ENCODE measurements at regions not wholly inside any gene's neighbourhood (a gene's known extent, or its start where the extent isn't known, plus 50 kb on each side); places are given as distances from the start of the nearest gene placed in this dataset.
"Not testable (repeated sequence)": the region's sequence is repeated elsewhere in the genome, so short reads cannot be mapped to it uniquely, and the experiment has no call there.

GRCh38 chr21:36609654-36610053 is 89.3 kb upstream of the SIM2 start:
- TF ChIP-seq, protein P1, sequence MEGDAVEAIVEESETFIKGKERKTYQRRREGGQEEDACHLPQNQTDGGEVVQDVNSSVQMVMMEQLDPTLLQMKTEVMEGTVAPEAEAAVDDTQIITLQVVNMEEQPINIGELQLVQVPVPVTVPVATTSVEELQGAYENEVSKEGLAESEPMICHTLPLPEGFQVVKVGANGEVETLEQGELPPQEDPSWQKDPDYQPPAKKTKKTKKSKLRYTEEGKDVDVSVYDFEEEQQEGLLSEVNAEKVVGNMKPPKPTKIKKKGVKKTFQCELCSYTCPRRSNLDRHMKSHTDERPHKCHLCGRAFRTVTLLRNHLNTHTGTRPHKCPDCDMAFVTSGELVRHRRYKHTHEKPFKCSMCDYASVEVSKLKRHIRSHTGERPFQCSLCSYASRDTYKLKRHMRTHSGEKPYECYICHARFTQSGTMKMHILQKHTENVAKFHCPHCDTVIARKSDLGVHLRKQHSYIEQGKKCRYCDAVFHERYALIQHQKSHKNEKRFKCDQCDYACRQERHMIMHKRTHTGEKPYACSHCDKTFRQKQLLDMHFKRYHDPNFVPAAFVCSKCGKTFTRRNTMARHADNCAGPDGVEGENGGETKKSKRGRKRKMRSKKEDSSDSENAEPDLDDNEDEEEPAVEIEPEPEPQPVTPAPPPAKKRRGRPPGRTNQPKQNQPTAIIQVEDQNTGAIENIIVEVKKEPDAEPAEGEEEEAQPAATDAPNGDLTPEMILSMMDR (IDR thresholded peaks at IDR 0.05; ENCODE audit: low read depth, low read length), result no peak

DNA sequence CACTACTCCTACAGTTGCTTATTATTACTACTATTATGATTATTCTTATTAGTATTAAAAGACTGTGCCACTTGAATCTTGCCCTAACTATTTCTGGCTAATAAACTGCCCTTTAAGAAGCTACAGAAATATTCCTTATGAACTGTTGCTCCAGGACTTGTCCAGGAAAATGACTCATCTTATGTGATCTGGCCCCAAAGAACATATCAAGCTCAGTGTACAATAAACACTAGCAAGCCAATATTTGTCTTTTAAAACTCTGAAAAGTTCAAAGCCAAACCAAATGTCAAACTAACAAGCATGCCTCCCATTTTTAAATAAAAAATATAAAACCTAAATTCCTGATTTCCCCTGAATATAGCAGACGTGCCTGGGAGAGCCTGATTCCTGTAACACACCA is 88.7 kb upstream of the SIM2 start:
- peak; percentile 23 to 45 for DNase-seq (ENCODE audit: low read depth in 2 of 2)
- TF ChIP-seq, protein P1 (IDR thresholded peaks at IDR 0.05; ENCODE audit: low read depth, low read length), result no peak
- H3K4me3 ChIP-seq (replicated peaks in 1 of 2; ENCODE audit: low read depth in 2 of 2, low read length in 2 of 2), result no peak overlapping the region

More at GRCh38 chr21:36609654-36610053, 89.3 kb upstream of the SIM2 start:
- no peak for DNase-seq (ENCODE audit: low read depth in 2 of 2)
- H3K4me3 ChIP-seq (replicated peaks in 1 of 2; ENCODE audit: low read depth in 2 of 2, low read length in 2 of 2), result no peak overlapping the region

DNA sequence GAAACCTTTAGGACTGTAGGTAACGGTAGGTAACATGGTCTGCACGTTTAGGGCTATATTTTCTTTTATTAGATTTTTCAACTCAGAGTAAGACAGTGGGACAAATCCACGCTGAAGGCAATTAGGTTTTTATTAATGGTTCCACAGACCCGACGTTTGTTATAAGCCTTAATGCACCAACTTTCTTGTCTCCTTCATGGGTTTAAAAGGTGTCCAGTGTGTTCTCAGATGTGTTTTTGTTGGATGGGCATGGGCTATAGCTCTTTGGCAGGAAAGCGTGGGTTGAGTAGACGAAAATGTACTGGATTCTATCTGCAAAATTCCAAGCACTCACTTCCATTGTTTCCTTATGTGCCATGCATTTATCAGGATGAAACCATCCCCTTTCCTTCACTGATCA is 88.0 kb upstream of the SIM2 start:
- TF ChIP-seq, protein P1 (IDR thresholded peaks at IDR 0.05; ENCODE audit: low read depth, low read length), result no peak
- DNase-seq (ENCODE audit: low read depth in 2 of 2), result no peak
- no peak overlapping the region for H3K4me3 ChIP-seq (replicated peaks in 1 of 2; ENCODE audit: low read depth in 2 of 2, low read length in 2 of 2)

GRCh38 chr21:36611379-36611778 is 87.5 kb upstream of the SIM2 start:
- no peak for DNase-seq (ENCODE audit: low read depth in 2 of 2)
- TF ChIP-seq, protein P1 (IDR thresholded peaks at IDR 0.05; ENCODE audit: low read depth, low read length), result no peak
- H3K4me3 ChIP-seq (replicated peaks in 1 of 2; ENCODE audit: low read depth in 2 of 2, low read length in 2 of 2), result no peak overlapping the region

DNA sequence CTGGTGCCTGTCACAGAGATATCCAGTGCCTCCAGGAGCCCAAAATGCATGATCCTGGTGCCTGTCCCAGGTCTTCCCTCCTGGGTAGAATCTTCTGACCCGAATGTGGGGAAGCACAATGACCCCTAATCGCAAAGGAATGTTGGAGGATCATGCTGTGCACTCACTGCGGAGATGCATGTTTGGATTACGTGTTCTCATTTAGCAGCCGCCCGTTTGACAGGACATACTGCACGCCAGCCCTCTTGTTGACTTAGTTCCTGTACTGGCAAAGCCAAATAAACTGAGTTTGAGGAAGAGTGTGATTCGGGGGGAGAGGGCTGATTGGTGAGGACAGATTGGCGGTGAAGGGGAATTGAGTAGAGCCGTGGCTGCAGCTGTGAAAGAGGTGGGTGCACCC is 85.9 kb upstream of the SIM2 start:
- TF ChIP-seq, protein P1 (IDR thresholded peaks at IDR 0.05; ENCODE audit: low read depth, low read length), result no peak
- no peak for DNase-seq (ENCODE audit: low read depth in 2 of 2)
- H3K4me3 ChIP-seq (replicated peaks in 1 of 2; ENCODE audit: low read depth in 2 of 2, low read length in 2 of 2), result no peak overlapping the region

- H3K4me3 ChIP-seq (replicated peaks in 1 of 2; ENCODE audit: low read depth in 2 of 2, low read length in 2 of 2), result no peak overlapping the region
- TF ChIP-seq, protein P1 (IDR thresholded peaks at IDR 0.05; ENCODE audit: low read depth, low read length), result no peak
- DNase-seq (ENCODE audit: low read depth in 2 of 2), result no peak
Observed at GRCh38 chr21:36613554-36613953, 85.4 kb upstream of the SIM2 start.

DNA sequence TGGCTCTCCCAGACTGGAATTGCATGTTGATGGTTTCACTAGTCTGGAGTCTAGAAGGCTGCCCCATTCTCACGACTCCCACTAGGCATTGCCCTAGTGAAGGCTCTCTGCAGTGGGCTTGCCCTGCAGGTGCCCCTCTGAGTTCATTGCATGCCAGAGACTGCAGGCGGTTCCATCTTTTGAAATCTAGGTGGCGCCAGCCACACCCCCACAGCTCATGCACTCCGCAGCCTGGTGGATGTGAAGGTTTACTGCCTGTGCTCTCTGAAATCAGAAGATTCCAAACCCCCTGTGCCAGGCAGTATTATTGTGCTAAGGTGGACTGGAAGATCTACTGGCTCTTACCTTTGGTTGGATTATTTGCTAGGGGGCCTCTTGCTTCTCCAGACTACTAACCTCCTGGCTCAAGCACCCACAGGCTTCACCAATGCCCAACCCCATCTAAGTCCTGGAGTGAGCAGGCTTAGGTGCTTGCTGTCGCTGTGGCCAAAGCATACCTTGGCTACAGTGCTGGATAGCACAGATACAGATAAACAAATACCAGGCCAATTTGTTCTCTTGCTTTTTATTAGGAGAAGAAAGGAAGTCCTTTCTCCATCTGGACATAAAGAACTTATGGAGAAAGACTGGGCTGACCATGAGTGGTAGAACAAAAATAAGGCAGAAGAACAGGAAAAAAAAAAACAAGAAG is 83.5 kb upstream of the SIM2 start:
- no peak for DNase-seq (ENCODE audit: low read depth in 2 of 2)
- H3K4me3 ChIP-seq (replicated peaks in 1 of 2; ENCODE audit: low read depth in 2 of 2, low read length in 2 of 2), result no peak overlapping the region
- TF ChIP-seq, protein P1 (IDR thresholded peaks at IDR 0.05; ENCODE audit: low read depth, low read length), result peak; percentile 20

DNA sequence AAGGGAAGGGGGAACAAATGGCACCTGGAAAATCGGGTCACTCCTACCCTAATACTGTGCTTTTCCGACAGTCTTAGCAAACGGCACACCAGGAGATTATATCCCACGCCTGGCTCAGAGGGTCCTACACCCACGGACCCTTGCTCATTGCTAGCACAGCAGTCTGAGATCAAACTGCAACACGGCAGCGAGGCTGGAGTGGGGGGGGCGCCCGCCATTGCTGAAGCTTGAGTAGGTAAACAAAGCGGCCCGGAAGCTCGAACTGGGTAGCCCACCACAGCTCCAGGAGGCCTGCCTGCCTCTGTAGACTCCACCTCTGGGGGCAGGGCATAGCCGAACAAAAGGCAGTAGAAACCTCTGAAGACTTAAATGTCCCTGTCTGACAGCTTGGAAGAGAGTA is 82.1 kb upstream of the SIM2 start:
- not testable (repeated sequence) for DNase-seq (ENCODE audit: low read depth in 2 of 2); H3K4me3 ChIP-seq (replicated peaks in 1 of 2; ENCODE audit: low read depth in 2 of 2, low read length in 2 of 2)

- not testable (repeated sequence) for H3K4me3 ChIP-seq (replicated peaks in 1 of 2; ENCODE audit: low read depth in 2 of 2, low read length in 2 of 2)
Observed at GRCh38 chr21:36621794-36622193, 77.1 kb upstream of the SIM2 start.

More at GRCh38 chr21:36621794-36622193, 77.1 kb upstream of the SIM2 start:
- DNase-seq (ENCODE audit: low read depth in 2 of 2), result not testable (repeated sequence)

Data from cardiac fibroblast (primary cell).